ENCODE measurements at regions not wholly inside any gene's neighbourhood (a gene's known extent, or its start where the extent isn't known, plus 50 kb on each side); places are given as distances from the start of the nearest gene placed in this dataset.

DNA sequence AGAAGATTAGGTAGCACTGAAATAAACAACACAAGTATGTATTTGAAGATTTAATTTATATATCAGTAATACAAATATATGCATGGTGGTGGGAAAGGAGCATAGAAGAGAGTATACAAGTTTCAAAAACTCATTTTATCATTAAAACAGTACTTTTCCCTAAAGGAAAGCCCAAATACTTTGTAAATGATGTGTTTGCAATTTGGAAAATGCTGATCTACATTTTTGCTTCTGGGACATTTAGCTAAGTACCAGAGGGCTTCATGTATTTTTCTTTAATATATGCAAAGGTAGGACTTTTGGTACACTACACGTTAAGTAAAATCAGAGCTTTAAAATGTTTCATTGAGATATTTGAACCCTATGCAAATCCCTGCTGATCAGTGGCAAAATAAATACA lies 1624.2 kb downstream of the SUCLG1 start:
- TF ChIP-seq, protein P1, sequence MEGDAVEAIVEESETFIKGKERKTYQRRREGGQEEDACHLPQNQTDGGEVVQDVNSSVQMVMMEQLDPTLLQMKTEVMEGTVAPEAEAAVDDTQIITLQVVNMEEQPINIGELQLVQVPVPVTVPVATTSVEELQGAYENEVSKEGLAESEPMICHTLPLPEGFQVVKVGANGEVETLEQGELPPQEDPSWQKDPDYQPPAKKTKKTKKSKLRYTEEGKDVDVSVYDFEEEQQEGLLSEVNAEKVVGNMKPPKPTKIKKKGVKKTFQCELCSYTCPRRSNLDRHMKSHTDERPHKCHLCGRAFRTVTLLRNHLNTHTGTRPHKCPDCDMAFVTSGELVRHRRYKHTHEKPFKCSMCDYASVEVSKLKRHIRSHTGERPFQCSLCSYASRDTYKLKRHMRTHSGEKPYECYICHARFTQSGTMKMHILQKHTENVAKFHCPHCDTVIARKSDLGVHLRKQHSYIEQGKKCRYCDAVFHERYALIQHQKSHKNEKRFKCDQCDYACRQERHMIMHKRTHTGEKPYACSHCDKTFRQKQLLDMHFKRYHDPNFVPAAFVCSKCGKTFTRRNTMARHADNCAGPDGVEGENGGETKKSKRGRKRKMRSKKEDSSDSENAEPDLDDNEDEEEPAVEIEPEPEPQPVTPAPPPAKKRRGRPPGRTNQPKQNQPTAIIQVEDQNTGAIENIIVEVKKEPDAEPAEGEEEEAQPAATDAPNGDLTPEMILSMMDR (IDR thresholded peaks at IDR 0.05; ENCODE audit: low read depth, low read length), result no peak
- no peak overlapping the region for H3K4me3 ChIP-seq (ENCODE audit: low read depth, low read length)

DNA sequence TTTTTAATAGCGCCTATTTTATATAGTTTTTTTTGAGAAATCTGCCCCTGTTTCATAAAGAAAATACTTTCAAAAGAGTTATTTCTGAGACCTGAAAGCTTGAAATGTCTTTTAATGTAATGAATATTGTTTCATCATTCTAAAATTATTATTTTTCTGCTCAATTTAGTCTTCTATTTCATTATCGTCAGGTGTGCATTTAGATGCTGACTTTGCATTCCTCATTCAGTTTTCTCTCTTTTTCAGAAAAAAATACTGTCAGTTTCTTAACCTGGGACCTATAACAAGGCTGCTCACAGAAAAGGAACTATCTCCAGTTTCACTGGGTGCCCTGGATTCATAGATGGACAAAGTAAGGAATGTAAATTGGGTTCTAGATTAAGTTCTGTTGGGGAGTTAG lies 1631.7 kb downstream of the SUCLG1 start:
- TF ChIP-seq, protein P1 (IDR thresholded peaks at IDR 0.05; ENCODE audit: low read depth, low read length), result no peak
- H3K4me3 ChIP-seq (ENCODE audit: low read depth, low read length), result no peak overlapping the region

DNA sequence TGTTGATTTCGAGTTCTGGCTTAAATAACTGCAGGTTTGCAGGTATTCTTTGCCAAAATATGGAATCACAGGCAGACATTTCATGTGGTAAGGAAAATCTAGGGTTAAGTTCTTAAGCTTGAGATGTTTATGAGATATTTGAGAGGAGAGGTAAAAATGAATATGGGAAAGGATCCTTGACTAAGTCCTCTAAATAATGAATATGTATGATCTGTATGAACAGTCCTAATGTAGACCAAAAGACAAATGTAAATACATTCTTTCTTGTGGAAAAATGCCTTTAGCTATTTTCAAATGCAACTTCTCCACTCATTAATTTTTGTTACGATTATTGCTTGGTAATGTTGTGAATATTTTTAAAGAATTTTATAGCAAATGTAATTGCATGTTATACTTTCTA lies 1632.6 kb downstream of the SUCLG1 start:
- H3K4me3 ChIP-seq (ENCODE audit: low read depth, low read length), result no peak overlapping the region
- TF ChIP-seq, protein P1 (IDR thresholded peaks at IDR 0.05; ENCODE audit: low read depth, low read length), result no peak

DNA sequence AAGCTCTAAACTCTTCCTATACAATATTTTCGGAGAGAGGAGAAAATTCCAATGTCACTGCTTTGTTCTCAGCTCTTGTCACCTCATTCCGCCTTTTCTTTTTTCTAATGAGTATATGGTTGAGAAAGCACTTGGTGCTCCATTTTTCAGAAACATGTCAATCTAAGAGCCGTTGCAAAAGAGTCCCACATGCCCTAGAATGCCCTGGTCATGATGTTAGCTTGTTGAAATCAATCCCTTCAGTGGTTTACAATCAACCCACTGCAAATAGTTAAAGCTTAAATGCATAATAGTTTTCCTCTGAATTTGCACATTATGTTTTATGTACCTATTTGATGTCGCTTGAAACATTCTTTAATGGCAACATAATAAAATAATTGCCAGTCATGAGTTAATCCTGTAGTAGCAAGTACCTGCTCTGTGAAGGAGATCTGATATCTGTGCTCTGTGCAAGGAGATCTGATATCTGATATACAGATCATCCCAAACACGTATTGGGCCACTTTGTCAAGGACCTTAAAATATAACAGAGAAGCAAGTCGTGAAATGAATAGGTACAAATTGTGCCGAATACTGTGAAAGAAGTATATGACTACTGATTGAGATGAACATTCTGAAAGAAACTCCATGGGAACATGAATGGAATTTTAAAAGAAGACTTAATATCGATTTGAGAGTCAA lies 1633.5 kb downstream of the SUCLG1 start:
- TF ChIP-seq, protein P1 (IDR thresholded peaks at IDR 0.05; ENCODE audit: low read depth, low read length), result no peak

DNA sequence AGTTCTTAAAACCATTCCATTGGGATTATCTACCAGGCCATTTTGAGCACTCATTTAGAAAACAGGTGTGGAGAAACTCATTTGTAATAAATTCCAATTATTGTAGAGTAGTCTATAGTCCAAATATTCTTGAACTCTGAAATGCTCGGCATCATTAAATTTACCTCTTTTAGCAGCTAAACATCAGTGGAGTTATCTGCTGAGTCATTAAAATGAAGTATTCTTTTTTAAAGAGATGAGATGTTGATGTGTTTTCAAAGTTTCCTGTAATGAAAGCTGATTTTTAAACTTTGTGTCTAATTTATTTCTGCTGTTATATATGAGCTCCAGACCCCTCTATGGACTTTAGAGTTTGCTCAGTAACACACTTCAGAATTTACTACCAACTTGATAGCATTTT lies 1635.2 kb downstream of the SUCLG1 start:
- no peak overlapping the region for H3K4me3 ChIP-seq (ENCODE audit: low read depth, low read length)
- TF ChIP-seq, protein P1 (IDR thresholded peaks at IDR 0.05; ENCODE audit: low read depth, low read length), result no peak

More for the DNA sequence above, 1633.5 kb downstream of the SUCLG1 start:
- no peak overlapping the region for H3K4me3 ChIP-seq (ENCODE audit: low read depth, low read length)

DNA sequence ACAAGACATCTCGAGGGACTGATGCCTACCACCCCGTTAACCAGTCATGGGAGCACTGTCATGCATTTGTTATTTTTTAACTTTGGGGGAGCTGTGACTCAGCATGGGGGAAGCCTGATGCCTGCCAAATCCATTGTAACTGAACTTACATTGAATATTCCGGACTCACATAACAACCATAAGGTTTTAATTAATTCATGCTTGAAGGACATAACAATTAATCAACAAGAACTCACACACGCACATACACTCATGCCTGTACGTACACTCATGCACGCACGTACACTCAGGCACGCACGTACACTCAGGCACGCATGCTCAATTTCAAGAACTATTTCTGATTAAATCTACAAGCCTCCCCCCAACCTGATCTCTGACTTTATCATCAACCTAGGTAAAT lies 1639.1 kb downstream of the SUCLG1 start:
- no peak overlapping the region for H3K4me3 ChIP-seq (ENCODE audit: low read depth, low read length)
- TF ChIP-seq, protein P1 (IDR thresholded peaks at IDR 0.05; ENCODE audit: low read depth, low read length), result no peak

DNA sequence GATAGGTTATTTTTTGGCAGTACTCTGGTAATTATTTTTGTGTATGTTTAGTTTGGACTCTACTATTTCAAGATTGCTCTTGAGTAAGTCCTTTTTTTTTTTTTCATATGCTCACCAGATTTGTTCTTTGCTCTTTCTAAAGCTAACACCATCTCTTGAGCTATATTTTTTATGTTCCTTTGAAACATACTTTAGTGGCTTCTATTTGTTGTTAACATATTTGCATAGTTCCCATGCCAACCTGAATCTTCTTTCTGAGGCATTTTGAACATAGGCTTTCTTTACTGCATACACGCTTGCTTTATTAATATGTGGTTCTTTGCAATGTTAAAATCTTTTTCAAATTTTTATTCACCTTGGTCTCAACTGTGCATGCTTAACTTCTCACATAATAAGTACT lies 1644.9 kb downstream of the SUCLG1 start:
- TF ChIP-seq, protein P1 (IDR thresholded peaks at IDR 0.05; ENCODE audit: low read depth, low read length), result no peak
- no peak overlapping the region for H3K4me3 ChIP-seq (ENCODE audit: low read depth, low read length)
